ENCODE measurements at regions not wholly inside any gene's neighbourhood (a gene's known extent, or its start where the extent isn't known, plus 50 kb on each side); places are given as distances from the start of the nearest gene placed in this dataset.

DNA sequence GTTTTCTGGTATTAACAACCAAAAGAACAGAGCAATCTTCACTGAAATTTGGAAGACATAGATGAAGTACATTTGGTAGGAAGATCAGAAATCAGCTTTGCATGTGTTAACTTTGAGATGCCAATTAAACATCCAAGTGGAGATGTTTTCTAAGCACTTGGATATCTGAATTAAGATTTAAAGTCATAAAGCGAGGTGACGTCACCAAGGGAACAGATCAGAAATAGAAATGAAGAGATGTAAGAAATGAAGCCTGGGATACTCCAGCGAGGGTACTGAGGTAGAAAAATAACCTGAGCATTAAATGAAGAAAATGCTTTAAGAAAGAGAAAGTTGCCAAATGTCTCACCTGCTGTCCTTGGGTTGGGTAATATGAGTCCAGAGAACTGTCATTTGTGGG, 1223.3 kb downstream of the MAT2B start:
- no peak overlapping the region for H2AFZ ChIP-seq (ENCODE audit: low read length)
- no TSS peak for BruUV-seq (replicated peaks)
- CTCF ChIA-PET (ENCODE audit: unreplicated experiment): no interaction called here

DNA sequence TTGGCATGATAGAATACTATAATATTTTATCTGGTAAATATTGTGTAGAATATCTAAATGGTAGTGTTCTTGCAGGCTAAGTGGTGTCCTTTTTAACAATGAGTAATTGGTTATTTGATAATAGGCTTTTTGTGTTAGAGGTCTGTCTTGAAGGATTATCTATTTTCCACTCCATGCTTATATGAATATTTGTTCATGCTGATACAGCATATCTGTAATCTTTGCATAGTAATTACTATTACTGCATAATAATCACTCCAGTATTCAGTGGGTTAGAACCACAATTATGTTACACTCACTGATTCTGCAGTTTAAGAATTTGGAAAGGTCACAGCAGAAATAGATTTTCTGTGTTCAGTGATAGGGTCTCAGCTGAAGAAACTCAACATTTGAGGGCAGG, 1229.9 kb downstream of the MAT2B start:
- Histone ChIP-seq H3K4me2 (ENCODE audit: low read length) (no peak overlapping the region), H3K9me3 (ENCODE audit: low read length) (no peaks in the 10 kb centered on the region), H3K36me3 (ENCODE audit: insufficient read depth, low read length) (no peaks in the 10 kb centered on the region), H4K20me1 (ENCODE audit: insufficient read depth, low read length) (no peaks in the 10 kb centered on the region), H3K27ac (ENCODE audit: low read depth, low read length, poor library complexity, severe bottlenecking) (no peak overlapping the region), H3K79me2 (ENCODE audit: insufficient read depth, low read depth, low read length) (no peaks in the 10 kb centered on the region), H3K4me1 (ENCODE audit: insufficient read depth, low read length, poor library complexity, severe bottlenecking) (no peaks in the 10 kb centered on the region), H3K4me3 (ENCODE audit: low read depth, low read length, poor library complexity, severe bottlenecking) (no peak overlapping the region), H2AFZ (ENCODE audit: low read length) (no peak overlapping the region), H3K9me2 (ENCODE audit: insufficient read depth, low read length) (no peaks in the 10 kb centered on the region)
- no peak for TF ChIP-seq EZH2phosphoT487 (IDR thresholded peaks at IDR 0.05; ENCODE audit: borderline replicate concordance, low read depth, low read length)
- TF ChIP-seq, protein P1, sequence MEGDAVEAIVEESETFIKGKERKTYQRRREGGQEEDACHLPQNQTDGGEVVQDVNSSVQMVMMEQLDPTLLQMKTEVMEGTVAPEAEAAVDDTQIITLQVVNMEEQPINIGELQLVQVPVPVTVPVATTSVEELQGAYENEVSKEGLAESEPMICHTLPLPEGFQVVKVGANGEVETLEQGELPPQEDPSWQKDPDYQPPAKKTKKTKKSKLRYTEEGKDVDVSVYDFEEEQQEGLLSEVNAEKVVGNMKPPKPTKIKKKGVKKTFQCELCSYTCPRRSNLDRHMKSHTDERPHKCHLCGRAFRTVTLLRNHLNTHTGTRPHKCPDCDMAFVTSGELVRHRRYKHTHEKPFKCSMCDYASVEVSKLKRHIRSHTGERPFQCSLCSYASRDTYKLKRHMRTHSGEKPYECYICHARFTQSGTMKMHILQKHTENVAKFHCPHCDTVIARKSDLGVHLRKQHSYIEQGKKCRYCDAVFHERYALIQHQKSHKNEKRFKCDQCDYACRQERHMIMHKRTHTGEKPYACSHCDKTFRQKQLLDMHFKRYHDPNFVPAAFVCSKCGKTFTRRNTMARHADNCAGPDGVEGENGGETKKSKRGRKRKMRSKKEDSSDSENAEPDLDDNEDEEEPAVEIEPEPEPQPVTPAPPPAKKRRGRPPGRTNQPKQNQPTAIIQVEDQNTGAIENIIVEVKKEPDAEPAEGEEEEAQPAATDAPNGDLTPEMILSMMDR (conservative IDR thresholded peaks at IDR 0.05; ENCODE audit: low read length): no peak
- intact Hi-C loops (cut with micrococcal nuclease; ENCODE audit: unreplicated experiment): no loop called here
- POLR2A ChIA-PET: no interaction called here
- BruUV-seq (replicated peaks): no TSS peak
- no peak for DNase-seq (ENCODE audit: low spot score)
- CTCF ChIA-PET (ENCODE audit: unreplicated experiment): no interaction called here

More for the DNA sequence above, 1223.3 kb downstream of the MAT2B start:
- Histone ChIP-seq H3K4me1 (ENCODE audit: insufficient read depth, low read length, poor library complexity, severe bottlenecking) (no peaks in the 10 kb centered on the region), H3K36me3 (ENCODE audit: insufficient read depth, low read length) (no peaks in the 10 kb centered on the region), H3K4me2 (ENCODE audit: low read length) (no peak overlapping the region), H3K9me2 (ENCODE audit: insufficient read depth, low read length) (no peaks in the 10 kb centered on the region), H3K4me3 (ENCODE audit: low read depth, low read length, poor library complexity, severe bottlenecking) (no peak overlapping the region), H3K9me3 (ENCODE audit: low read length) (no peaks in the 10 kb centered on the region), H4K20me1 (ENCODE audit: insufficient read depth, low read length) (no peaks in the 10 kb centered on the region), H3K79me2 (ENCODE audit: insufficient read depth, low read depth, low read length) (no peaks in the 10 kb centered on the region), H3K27ac (ENCODE audit: low read depth, low read length, poor library complexity, severe bottlenecking) (no peak overlapping the region)
- TF ChIP-seq EZH2phosphoT487 (IDR thresholded peaks at IDR 0.05; ENCODE audit: borderline replicate concordance, low read depth, low read length): no peak
- TF ChIP-seq, protein P1 (conservative IDR thresholded peaks at IDR 0.05; ENCODE audit: low read length): no peak
- no peak for DNase-seq (ENCODE audit: low spot score)
- intact Hi-C loops (cut with micrococcal nuclease; ENCODE audit: unreplicated experiment): no loop called here
- POLR2A ChIA-PET: no interaction called here

DNA sequence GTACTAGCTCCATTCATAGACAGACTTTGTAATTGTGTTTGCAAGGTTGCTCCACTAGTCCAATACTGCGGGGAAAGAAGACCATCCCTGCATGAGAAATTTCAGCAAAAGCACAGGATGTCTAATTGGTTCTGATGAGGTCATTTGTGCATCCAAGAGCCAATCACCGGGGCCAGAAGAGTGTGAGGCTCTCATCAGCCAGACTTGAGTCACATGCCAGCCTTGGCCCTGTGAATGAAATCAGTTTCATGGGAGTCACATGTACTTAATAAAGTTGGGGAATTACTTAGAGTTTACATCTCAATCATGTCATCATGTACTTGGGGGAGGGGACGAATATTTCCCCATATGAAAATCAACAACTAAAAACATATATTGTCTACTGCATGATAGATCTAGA, 1236.0 kb downstream of the MAT2B start:
- ChIA-PET POLR2A (interaction anchor here (0.8 kb wide), 1 partner anchor 17 kb away, joined by 5 read pairs; no protein-coding TSS in a partner anchor), CTCF (ENCODE audit: unreplicated experiment) (no interaction called here)
- no peaks in the 10 kb centered on the region for H3K4me1 ChIP-seq (ENCODE audit: insufficient read depth, low read length, poor library complexity, severe bottlenecking)

More for the DNA sequence above, 1236.0 kb downstream of the MAT2B start:
- Histone ChIP-seq H3K36me3 (ENCODE audit: insufficient read depth, low read length) (no peaks in the 10 kb centered on the region), H4K20me1 (ENCODE audit: insufficient read depth, low read length) (no peaks in the 10 kb centered on the region), H3K79me2 (ENCODE audit: insufficient read depth, low read depth, low read length) (no peaks in the 10 kb centered on the region), H3K27ac (ENCODE audit: low read depth, low read length, poor library complexity, severe bottlenecking) (no peak overlapping the region), H3K9me3 (ENCODE audit: low read length) (no peaks in the 10 kb centered on the region), H3K9me2 (ENCODE audit: insufficient read depth, low read length) (no peaks in the 10 kb centered on the region), H2AFZ (ENCODE audit: low read length) (no peak overlapping the region), H3K4me2 (ENCODE audit: low read length) (no peak overlapping the region), H3K4me3 (ENCODE audit: low read depth, low read length, poor library complexity, severe bottlenecking) (no peak overlapping the region)
- no TSS peak for BruUV-seq (replicated peaks)
- TF ChIP-seq, protein P1 (conservative IDR thresholded peaks at IDR 0.05; ENCODE audit: low read length): no peak
- TF ChIP-seq EZH2phosphoT487 (IDR thresholded peaks at IDR 0.05; ENCODE audit: borderline replicate concordance, low read depth, low read length): no peak
- intact Hi-C loops (cut with micrococcal nuclease; ENCODE audit: unreplicated experiment): no loop called here
- DNase-seq (ENCODE audit: low spot score): no peak
